ENCODE measurements at regions not wholly inside any gene's neighbourhood (a gene's known extent, or its start where the extent isn't known, plus 50 kb on each side); places are given as distances from the start of the nearest gene placed in this dataset.

DNA sequence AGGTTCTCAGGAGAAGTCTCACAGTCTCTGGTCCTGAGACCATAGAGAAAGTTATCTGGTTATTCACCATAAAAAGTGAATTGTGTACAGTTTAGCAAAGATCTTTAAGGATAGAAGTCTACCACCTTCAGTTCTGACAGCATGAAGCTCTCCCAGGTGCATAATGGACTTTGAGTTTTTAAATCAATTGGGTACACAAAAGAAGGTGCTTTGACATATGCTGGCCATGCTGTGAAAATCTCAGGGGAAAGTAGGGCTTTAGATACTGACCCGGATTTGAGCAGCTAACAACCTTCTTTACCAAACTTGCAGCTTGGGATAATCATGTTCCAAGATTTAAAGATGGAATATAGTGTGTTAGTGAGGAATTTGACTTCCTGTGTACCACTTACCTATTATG lies 264.2 kb downstream of the ZSWIM6 start:
- DNase-seq: no peak

DNA sequence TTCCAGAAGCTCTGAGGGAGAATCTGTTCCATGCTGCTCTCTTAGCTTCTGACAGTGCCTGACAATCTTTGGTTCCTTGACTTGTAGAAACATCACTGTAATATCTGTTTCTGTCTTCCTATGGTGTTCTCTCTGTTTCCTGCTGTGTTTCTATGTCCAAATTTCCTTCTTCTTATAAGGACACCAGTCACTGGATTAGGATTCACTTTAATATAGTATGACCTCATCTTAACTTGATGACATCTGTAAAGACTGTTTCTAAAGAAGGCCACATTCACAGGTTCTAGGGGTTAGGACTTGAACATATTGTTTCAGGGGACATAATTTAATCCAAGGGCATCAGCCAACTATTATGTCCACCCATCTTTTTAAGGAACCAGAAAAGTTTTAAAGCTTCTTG lies 265.6 kb downstream of the ZSWIM6 start:
- DNase-seq: no peak

DNA sequence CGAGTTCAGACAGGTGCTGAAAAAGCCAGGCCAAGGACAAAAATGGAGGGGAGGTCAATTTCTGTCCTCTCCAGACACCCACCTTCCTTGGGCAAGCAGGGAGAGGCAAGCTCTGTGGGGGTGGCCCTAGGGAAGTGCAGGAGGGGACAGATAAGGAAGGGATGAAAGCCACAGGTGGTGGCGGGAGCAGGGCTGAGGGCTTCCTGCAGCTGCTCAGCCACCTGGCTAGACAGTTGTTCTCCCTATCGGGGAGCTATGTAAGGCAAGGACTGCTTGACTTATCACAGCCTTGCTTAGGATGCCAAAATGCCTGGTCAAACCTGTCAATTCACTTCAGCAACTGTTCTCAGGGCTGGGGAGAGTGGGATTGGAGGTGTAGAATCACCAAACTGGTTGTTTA lies 266.1 kb downstream of the ZSWIM6 start:
- no peak for DNase-seq

DNA sequence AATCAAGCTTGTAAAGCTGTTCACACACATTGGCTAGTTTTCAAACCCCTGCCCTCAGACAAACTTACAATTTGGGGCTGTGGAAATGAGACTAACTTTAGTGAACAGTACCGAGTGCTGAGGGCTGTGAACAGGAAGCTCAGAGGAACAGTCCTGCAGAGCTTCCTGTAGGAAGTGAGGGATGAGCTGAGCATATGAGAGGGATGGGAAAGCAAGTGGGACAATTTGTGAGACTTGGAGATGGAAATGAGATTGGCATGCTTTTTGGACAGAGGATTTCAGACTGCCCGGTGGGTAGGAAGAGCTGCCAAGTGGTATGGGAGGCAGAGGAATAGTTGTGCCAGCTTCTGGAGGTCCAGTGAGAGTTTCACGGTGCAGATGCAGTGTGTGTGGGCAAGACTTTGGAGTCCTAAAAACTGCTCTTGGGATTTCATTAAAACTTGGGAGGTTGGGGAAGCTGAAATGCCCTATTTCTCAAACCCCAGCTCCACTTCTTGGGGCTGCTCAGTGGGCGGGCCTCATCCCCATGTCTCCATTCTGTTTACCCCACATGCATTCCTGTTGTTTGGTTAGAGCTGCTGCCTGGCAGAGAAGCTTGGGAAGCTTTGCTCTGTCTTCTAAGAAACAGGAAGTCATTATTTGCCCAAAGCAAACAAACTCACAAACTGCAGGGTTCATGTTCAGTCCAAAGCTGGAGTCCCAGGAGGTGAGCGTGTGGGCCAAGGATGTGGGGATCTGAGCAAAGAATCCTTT lies 267.5 kb downstream of the ZSWIM6 start:
- no peak for DNase-seq

GRCh38 chr5:61600123-61600444 lies 268.0 kb downstream of the ZSWIM6 start:
- no peak for DNase-seq

DNA sequence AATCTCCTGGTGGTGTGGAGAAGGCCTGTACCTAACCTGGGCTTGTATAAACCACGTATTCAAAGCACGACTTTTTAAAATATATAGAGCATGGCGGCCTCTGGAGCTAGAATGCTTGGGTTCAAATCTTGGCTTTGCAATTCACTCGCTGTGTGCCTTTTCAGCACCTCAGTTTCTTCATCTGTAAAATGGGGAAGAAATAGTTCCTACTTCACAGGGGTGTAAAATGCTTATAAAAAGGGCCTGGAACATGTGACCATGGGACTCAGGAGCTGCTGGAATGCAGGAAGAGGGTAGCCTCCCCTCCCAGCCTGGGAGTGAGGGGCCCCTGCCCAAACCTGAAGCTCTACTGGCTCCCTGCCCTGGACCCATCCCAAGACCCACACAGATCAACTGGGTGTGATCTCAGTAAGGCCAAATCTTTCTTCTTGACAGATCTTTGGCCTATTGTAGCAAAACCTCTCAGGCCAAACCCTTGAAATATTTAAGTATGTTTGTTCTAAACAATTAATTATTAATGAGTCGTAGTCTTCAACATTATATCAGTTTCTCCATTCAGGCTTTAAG lies 269.0 kb downstream of the ZSWIM6 start:
- no peak for DNase-seq

- no peak for DNase-seq
Measured at GRCh38 chr5:61603211-61603908, 271.3 kb downstream of the ZSWIM6 start.

DNA sequence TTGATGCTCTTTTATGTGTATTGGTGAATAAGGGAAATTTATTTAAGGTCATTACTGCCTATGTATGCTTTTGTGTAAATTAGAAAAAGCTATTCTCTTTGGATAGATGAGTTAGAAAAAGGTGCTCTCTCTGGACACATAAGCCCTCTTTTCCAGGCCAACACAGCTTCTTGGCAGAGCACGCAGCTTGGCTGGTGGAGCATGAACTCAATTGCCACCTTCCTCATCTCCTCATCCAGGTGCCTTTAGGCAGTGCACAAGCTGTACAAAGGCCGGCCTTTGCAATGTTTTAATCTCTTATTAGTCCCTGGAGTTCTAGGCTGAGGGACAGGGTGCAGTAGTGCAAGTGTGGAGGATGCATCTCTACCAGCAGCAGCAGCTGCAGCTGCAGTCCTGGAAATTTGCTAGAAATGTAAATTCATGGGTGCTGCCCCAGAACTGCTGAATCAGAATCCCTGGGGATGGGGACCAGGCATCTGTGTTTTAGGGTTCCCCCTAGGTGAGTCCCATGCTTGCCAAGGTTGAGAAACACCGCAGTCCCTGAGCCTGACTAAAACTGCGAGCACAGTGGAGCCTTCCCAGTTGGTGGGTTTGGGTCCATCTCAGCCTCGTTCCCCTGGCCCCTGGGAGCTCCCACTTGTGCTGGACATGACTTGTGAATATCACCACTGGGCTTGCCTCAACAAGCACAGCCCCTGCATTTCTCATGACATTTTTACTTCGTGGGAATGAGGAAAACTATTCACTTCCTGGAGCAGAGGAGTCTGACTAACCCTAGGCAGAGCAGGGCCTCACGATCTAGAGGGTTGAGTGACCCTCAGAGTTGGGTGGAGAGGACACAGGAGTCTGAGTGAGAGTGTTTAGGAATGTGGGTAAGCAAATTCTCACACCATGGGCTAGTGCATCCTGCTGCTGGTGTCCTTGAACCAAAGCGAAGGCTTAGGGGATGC lies 272.3 kb downstream of the ZSWIM6 start:
- no peak for DNase-seq

- DNase-seq: no peak
Measured at GRCh38 chr5:61609840-61610677, 278.0 kb downstream of the ZSWIM6 start.

GRCh38 chr5:61610678-61611024 lies 278.6 kb downstream of the ZSWIM6 start:
- no peak for DNase-seq

DNA sequence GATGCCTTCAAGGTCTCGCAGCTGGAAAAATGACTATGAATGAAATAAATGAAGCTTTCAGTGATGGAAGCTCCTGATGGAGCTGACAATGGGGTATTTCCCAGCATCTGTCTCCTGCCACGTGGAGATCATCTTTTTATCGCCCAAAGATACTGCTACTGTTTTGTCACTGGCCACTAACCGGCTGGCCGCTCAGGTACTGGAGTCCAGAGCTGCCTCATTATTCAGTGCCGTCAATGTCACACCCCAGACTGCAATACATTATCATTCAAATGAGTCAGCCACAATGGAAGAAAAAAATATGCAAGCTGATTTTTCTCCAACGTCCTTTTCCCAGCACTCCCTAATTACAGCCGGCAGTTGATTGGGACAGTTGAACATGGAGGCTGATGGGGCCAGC lies 280.4 kb downstream of the ZSWIM6 start:
- DNase-seq: no peak

- DNase-seq: no peak
Measured at GRCh38 chr5:61613679-61614078, 281.6 kb downstream of the ZSWIM6 start.

GRCh38 chr5:61614606-61615005 lies 282.5 kb downstream of the ZSWIM6 start:
- no peak for DNase-seq

DNA sequence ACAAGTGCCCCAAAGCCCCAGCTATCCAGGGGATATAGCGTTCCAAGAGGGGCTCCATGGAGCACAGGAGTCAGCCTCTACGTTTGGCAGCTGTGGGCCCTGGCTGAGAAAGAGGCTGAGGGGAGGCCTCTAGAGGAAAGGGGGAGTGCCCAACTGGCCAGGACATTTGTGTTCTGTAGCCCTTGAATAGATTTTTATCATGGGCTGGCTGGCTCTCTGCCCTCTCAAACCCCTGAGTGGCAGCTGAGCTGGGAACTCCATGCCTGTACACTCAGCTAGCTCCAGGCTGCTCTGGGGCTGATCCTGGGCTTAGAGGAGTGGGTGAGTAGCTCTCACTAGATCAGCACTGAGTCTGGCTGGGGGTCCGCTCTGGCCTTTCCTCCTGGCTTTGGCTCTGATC lies 285.0 kb downstream of the ZSWIM6 start:
- no peak for DNase-seq

GRCh38 chr5:61617995-61618525 lies 286.0 kb downstream of the ZSWIM6 start:
- no peak for DNase-seq

DNA sequence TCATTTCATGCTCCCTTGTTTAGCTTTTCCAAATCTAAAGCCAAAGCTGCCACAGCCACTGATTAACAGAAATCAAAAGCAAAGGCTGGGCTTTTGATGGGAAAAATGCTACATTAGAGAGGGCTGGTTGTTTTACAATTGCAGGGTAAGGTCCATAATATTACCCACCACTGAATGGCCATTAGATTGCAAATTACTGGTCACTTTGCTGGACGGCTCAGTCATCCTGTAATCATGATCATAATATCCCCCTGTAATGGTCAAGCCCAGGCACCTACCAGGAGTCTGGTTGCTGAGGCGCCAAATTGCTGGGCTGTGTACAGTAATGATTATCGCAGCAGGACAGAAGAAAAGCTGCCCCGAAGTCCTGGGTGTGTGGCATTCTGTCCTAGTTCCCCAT lies 286.5 kb downstream of the ZSWIM6 start:
- no peak for DNase-seq

- no peak for DNase-seq
Measured at GRCh38 chr5:61619289-61619688, 287.2 kb downstream of the ZSWIM6 start.

DNA sequence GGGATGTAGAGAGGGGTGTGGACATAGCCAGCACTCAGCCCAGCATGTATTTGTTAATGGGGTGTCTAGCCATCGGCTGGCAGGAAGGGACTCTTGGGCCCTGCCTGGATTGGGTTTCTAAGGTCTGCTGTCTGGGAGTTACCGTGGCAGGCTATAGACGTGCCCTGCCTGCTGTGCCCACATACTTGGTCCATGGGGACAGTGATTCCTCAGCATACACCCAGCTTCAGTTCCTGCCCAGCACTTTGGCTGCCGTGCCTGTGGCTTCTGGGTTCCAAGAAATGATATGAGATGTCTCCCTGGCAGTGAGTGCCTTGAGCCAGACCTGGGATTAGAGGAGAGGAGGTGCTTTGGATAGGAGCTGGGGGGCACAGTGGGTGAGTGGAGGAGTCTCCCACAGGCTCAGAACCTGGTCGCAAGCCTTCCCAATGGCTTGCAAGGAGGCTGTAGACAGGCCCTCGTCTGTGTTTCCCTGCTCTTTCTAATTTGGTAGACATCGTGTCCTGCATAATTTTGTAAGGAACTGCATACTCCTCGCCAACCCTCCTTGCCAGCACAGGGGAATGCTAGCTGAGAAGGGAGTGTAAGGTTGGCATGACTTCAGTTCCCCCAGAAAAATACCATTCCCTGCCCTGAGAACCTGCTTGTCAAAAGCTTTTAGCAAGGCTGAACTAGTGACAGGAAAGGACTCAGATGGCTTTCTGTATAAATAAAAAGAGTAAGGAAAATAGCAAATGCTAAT lies 287.9 kb downstream of the ZSWIM6 start:
- no peak for DNase-seq

DNA sequence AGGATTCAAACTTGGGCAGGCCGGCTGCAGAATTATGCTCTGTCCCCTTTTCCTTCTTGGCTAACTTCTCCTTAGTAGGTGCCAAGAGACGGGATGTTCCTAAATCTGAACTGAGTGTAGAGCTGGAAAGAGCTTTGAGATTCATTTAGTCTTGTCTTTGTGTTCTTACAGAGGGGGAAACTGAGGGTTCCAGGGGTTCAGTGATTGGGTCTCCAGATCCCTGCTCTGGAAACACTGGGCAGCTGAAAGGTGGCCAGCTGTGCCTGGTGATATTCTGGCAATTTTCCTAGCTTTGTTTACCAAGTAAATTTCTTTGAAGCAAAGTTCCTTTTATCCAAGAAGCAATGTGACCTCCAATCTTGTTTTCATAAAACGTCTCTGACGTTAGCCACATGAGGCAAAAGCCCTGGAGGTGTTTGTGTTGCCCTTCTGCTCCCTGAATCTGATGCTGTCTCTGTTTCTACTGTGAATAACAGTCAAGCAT lies 288.7 kb downstream of the ZSWIM6 start:
- DNase-seq: no peak

- DNase-seq: no peak
Measured at GRCh38 chr5:61621202-61621650, 289.2 kb downstream of the ZSWIM6 start.

DNA sequence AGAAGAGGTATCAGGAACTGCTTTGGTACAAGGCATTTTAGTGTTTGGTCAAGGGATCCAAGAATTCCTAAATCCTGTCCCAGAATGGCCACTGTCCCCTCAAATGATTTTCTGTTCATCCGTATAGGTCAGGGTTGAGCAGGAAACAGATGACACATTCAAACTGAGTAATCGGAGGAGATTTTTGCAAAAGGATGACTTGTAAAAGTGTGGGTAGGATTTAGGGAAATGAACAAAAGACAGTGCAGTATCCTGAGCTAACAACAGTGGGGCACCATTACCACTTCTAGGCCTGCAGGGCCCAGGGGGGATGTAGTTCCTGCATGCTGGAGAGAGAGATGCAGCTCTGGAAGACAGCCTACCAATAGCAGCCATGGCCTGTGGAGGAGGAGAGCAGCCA lies 290.1 kb downstream of the ZSWIM6 start:
- no peak for DNase-seq
